HepG2 (cell line): ENCODE measurements at regions not wholly inside any gene's neighbourhood (a gene's known extent, or its start where the extent isn't known, plus 50 kb on each side); places are given as distances from the start of the nearest gene placed in this dataset.
A peak's percentile ranks its signal among the peaks of the same experiment; 100 is the strongest.

Experiments used
- ATAC-seq: fragments of 200-7000 bp; cut with Tn5 transposase; 3 replicates; pipeline ENCODE4 v1.9.1; 2020; ENCODE audit warnings: mild to moderate bottlenecking, moderate library complexity
- BruUV-seq: library from RNA; stranded (reverse); fragments of 400-500 nt; replicated peaks from 2 replicates; lab custom pipeline; 2021; lab: Mats Ljungman, UMichigan
- CTCF ChIA-PET: fragments of 300-600 bp; formaldehyde crosslinking; extraction: SDS; loops from one replicate; lab custom pipeline; 2021; ENCODE audit warnings: low total read pairs, inconsistent platforms, low intra/inter-chr PET ratio; lab: Yijun Ruan, JAX
- POLR2A ChIA-PET: fragments of 350-600 bp; sonication (Branson Sonifier 250); formaldehyde crosslinking; loops from one replicate; lab custom pipeline; 2020; ENCODE audit warnings: antibody characterized with exemption, inconsistent platforms; lab: Yijun Ruan, JAX
- DNase-seq: peaks from one replicate; pipeline ENCODE4 v3.0.0-alpha.2; 2015; ENCODE audit warnings: low spot score
- FAIRE-seq: peaks from 3 replicates; lab custom pipeline; 2011; peaks lifted over from hg19 to GRCh38; lab: Jason Lieb, UNC
- H2AFZ ChIP-seq: one replicate; pipeline ENCODE4 v1.6.1; 2011; ENCODE audit warnings: low read length, inconsistent platforms
- H3K27ac ChIP-seq: fragments of 300-600 bp; 3 replicates; pipeline ENCODE4 v1.8.0; 2011; ENCODE audit warnings: mixed run types, mild to moderate bottlenecking, mixed read lengths, low read length, inconsistent platforms; ENCODE audit not compliant: insufficient read depth; ENCODE audit errors: extremely low read length
- H3K27me3 ChIP-seq, 2 experiments: fragments of 200-600 bp in 1 of 2; 2 replicates in 1 of 2; 3 replicates in 1 of 2; pipeline versions ENCODE4 v1.6.0 to v1.8.0; 2011; ENCODE audit warnings: low read length in 2 of 2, mild to moderate bottlenecking in 2 of 2, moderate library complexity in 2 of 2, inconsistent platforms in 1 of 2; ENCODE audit not compliant: insufficient read depth in 2 of 2, control insufficient read depth in 1 of 2
- H3K36me3 ChIP-seq, 2 experiments: fragments of 200-600 bp in 1 of 2; replicated peaks in 1 of 2; 2 replicates in 1 of 2; 3 replicates in 1 of 2; pipeline versions ENCODE4 v1.5.1 to v1.8.0; 2011; ENCODE audit warnings: low read length in 2 of 2, inconsistent platforms in 1 of 2; ENCODE audit not compliant: insufficient read depth in 2 of 2, control insufficient read depth in 1 of 2
- H3K4me1 ChIP-seq: 2 replicates; pipeline ENCODE4 v1.5.1; 2012; ENCODE audit warnings: low read length, inconsistent platforms; ENCODE audit not compliant: insufficient read depth
- H3K4me2 ChIP-seq: 2 replicates; pipeline ENCODE4 v1.6.0; 2011; ENCODE audit warnings: low read depth, low read length, inconsistent platforms
- H3K4me3 ChIP-seq, 3 experiments: fragments of 200-600 bp in 1 of 3; sonication (generic), shearing (Covaris generic) in 1 of 3; replicated peaks in 1 of 3; 2 replicates each; pipeline ENCODE4 v1.5.1; 2011 to 2016; ENCODE audit warnings: low read length in 3 of 3, inconsistent platforms in 2 of 3, low read depth in 2 of 3, mild to moderate bottlenecking in 2 of 3, control low read depth in 1 of 3, mixed read lengths in 1 of 3; ENCODE audit not compliant: insufficient read depth in 1 of 3
- H3K79me2 ChIP-seq: one replicate; pipeline ENCODE4 v1.6.1; 2011; ENCODE audit warnings: low read length, inconsistent platforms; ENCODE audit not compliant: insufficient read depth
- H3K9ac ChIP-seq: 2 replicates; pipeline ENCODE4 v1.6.0; 2011; ENCODE audit warnings: mild to moderate bottlenecking, low read depth, low read length, inconsistent platforms; ENCODE audit not compliant: insufficient read depth
- H3K9me3 ChIP-seq: 2 replicates; pipeline ENCODE4 v1.5.1; 2012; ENCODE audit warnings: mild to moderate bottlenecking, low read length
- H4K20me1 ChIP-seq: 2 replicates; pipeline ENCODE4 v1.6.0; 2011; ENCODE audit warnings: inconsistent platforms, mild to moderate bottlenecking, low read length, moderate library complexity; ENCODE audit not compliant: insufficient read depth
- FOSL1 ChIP-seq: sonication (generic); formaldehyde crosslinking; IDR thresholded peaks from 2 replicates; pipeline ENCODE4 v1.9.0; 2021; ENCODE audit warnings: missing genetic modification reagents, borderline replicate concordance
- GATAD1 ChIP-seq: IDR thresholded peaks from 2 replicates; pipeline ENCODE4 v1.6.1; 2016; ENCODE audit warnings: missing genetic modification reagents, missing compliant biosample characterization
- HOXD1 ChIP-seq: sonication (generic); formaldehyde crosslinking; IDR thresholded peaks from 2 replicates; pipeline ENCODE4 v1.5.0; 2020; ENCODE audit warnings: missing genetic modification reagents
- KMT2B ChIP-seq: IDR thresholded peaks from 2 replicates; pipeline ENCODE4 v1.6.1; 2016; ENCODE audit warnings: missing genetic modification reagents, missing compliant biosample characterization
- MAF1 ChIP-seq: sonication (generic); formaldehyde crosslinking; IDR thresholded peaks from 2 replicates; pipeline ENCODE4 v1.5.0; 2020; ENCODE audit warnings: missing genetic modification reagents, borderline replicate concordance
- STAG1 ChIP-seq: sonication (generic); formaldehyde crosslinking; IDR thresholded peaks from 2 replicates; pipeline ENCODE4 v1.4.0; 2020; ENCODE audit warnings: missing genetic modification reagents
- TCF12 ChIP-seq, 2 experiments: fragments of 450-650 bp in 1 of 2; sonication (generic) in 1 of 2; formaldehyde crosslinking in 1 of 2; IDR thresholded peaks; 2 replicates each; pipeline versions ENCODE4 v1.6.1 to v1.8.0; 2017 to 2022; ENCODE audit warnings: antibody characterized with exemption in 1 of 2, mild to moderate bottlenecking in 1 of 2, missing genetic modification reagents in 1 of 2, moderate library complexity in 1 of 2
- TOE1 ChIP-seq: sonication (generic); formaldehyde crosslinking; IDR thresholded peaks from 2 replicates; pipeline ENCODE4 v1.4.0; 2020; ENCODE audit warnings: mild to moderate bottlenecking, missing genetic modification reagents
- ZFP90 ChIP-seq: sonication (generic); formaldehyde crosslinking; IDR thresholded peaks from 2 replicates; pipeline ENCODE4 v1.8.0; 2022; ENCODE audit warnings: missing genetic modification reagents, mild to moderate bottlenecking, inconsistent platforms, borderline replicate concordance
- ZNF737 ChIP-seq: sonication (generic); formaldehyde crosslinking; IDR thresholded peaks from 2 replicates; pipeline ENCODE4 v1.5.0; 2020; ENCODE audit warnings: missing genetic modification reagents, mild to moderate bottlenecking, borderline replicate concordance
- WGBS: methylation state at CpG from one replicate; pipeline ENCODE4 v1.1.6; 2017; ENCODE audit warnings: low lambda C conversion rate; 5-methylcytosine and 5-hydroxymethylcytosine counted together
- in situ Hi-C: cut with HindIII; loops from 2 replicates; pipeline ENCODE4 v1.10.0; 2017; ENCODE audit warnings: low pct_unique_long_range_greater_than_20kb; ENCODE audit not compliant: extremely low pct_ligation_motif_present
- intact Hi-C: fragments of 100-400 bp; cut with micrococcal nuclease; formaldehyde crosslinking; loops from one replicate; pipeline ENCODE4 v1.10.0; 2022; ENCODE audit not compliant: unreplicated experiment
- TF ChIP-seq, protein P1 (sequence below): IDR thresholded peaks from 2 replicates; pipeline ENCODE4 v1.6.1; 2016; ENCODE audit warnings: missing biosample characterization, missing genetic modification reagents, low read depth

DNA sequence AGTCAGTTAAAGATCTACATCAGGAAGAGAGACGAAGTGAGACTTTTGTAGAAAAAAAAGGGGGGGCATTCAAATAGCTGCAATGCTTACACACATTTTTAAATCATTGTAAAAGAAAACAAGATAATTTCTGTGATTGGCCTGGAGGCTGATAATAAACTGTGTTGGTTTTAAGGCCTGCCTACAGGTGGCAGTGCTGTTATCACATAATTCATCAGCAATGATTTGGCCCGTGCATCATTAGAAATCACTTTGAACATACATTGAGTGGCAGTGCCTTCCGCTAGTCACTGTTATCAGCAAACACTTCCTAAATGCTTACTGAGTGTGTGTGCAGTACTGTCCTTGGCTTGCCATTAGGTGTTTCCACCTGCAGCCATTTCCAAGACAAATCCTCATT lies 831.9 kb downstream of the TRIML1 start:
- Histone ChIP-seq H3K9me3 (no peaks in the 10 kb centered on the region), H4K20me1 (no peaks in the 10 kb centered on the region), H3K79me2 (no peaks in the 10 kb centered on the region), H3K4me3 (no peak overlapping the region), H3K36me3 (no peaks in the 10 kb centered on the region), H2AFZ (no peak overlapping the region), H3K27ac (no peak overlapping the region), H3K4me2 (no peak overlapping the region), H3K27me3 (no peaks in the 10 kb centered on the region), H3K4me1 (no peaks in the 10 kb centered on the region), H3K9ac (no peak overlapping the region)
- DNase-seq = no peak
- TF ChIP-seq FOSL1 (no peak), MAF1 (CRISPR knock-in tag) (no peak), STAG1 (CRISPR knock-in tag) (0 out of 2 replicates have a peak, but pooled peaks have one; percentile 7)
- no TSS peak for BruUV-seq
- no peak for FAIRE-seq
- ATAC-seq = no peak
- intact Hi-C loops (loop anchor here (5.0 kb wide), 1 partner anchor 231 kb away; no protein-coding TSS in a partner anchor), in situ Hi-C loops (no loop called here)
- POLR2A ChIA-PET = no interaction called here
- CTCF ChIA-PET = no interaction called here
- WGBS = 0% methylated on average over 3 of the region's 3 CpGs

DNA sequence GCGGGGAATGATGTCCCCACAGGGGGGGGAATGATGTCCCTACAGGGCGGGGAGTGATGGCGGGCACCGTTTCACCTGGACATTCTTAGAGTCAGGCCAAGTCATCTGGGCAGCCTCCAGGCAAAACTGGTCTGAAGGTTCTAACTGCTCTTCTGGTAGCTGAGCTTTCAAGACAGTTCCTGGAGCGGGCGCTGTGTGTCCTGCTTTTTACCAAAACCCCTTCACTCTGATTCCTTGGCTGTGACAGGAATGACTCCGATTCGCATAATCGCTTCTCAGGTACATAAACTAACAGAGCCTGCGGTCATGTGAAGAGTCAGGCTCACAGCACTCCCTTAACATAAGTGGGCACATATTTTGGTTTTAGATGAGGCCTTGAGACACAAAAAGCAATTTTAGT lies 836.0 kb downstream of the TRIML1 start:
- ATAC-seq = no peak
- no peak for DNase-seq
- no peak overlapping the region for H3K27ac ChIP-seq
- BruUV-seq = no TSS peak
- H3K4me3 ChIP-seq = no peak overlapping the region
- TF ChIP-seq HOXD1 (no peak), KMT2B (CRISPR knock-in tag) (no peak), ZNF737 (CRISPR knock-in tag) (no peak), TOE1 (CRISPR knock-in tag) (no peak), TCF12 (IDR thresholded peaks at IDR 0.05) (no peak), TCF12 (CRISPR knock-in tag; IDR thresholded peaks at IDR 0.05) (no peak), ZFP90 (CRISPR knock-in tag) (no peak), GATAD1 (CRISPR knock-in tag) (no peak)
- TF ChIP-seq, protein P1, sequence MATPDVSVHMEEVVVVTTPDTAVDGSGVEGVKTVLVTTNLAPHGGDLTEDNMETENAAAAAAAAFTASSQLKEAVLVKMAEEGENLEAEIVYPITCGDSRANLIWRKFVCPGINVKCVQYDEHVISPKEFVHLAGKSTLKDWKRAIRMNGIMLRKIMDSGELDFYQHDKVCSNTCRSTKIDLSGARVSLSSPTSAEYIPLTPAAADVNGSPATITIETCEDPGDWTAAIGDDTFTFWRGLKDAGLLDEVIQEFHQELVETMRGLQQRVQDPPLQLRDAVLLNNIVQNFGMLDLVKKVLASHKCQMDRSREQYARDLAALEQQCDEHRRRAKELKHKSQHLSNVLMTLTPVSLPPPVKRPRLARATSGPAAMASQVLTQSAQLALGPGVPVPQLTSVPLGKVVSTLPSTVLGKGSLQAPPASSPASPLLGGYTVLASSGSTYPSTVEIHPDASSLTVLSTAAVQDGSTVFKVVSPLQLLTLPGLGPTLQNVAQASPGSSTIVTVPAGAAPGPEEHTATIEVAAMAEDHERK (CRISPR knock-in tag) = no peak
- H3K9ac ChIP-seq = no peak overlapping the region
- no peak for FAIRE-seq
- in situ Hi-C loops = no loop called here
- 86% methylated on average over 4 of the region's 10 CpGs for WGBS
- no peaks in the 10 kb centered on the region for H3K9me3 ChIP-seq
- H3K4me1 ChIP-seq = no peaks in the 10 kb centered on the region
- POLR2A ChIA-PET = no interaction called here
- H3K27me3 ChIP-seq = no peaks in the 10 kb centered on the region
- no peaks in the 10 kb centered on the region for H4K20me1 ChIP-seq
- H2AFZ ChIP-seq = no peak overlapping the region
- CTCF ChIA-PET = no interaction called here
- H3K4me2 ChIP-seq = no peak overlapping the region
- intact Hi-C loops = no loop called here
- no peaks in the 10 kb centered on the region for H3K79me2 ChIP-seq
- H3K36me3 ChIP-seq = no peaks in the 10 kb centered on the region
